ENCODE measurements at regions not wholly inside any gene's neighbourhood (a gene's known extent, or its start where the extent isn't known, plus 50 kb on each side); places are given as distances from the start of the nearest gene placed in this dataset.

DNA sequence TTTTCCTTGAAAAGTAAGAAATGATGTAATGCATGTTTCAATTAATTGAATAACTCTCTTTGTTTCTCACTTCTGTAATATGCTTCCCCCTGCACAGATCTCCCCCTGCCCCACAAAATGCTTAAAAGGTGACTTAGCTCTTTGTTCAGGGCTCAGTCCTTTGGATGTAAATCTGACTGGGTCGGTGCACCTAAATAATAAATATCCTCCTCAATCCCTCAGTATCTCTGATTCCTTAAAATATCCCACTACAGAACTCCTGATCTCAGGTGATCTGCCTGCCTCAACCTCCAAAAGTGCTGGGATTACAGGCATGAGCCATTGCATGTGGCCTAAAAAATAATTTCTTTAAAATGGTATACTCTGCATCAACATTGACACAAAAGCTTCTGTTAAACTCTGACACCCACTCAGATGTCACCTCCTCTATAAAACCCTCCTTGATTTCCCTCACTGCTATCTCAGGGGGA lies 107.0 kb downstream of the ZNF429 start:
- intact Hi-C loops (cut with DNase I): loop anchor here in 1 of 10 donors (10.0 kb wide), 1 partner anchor 82 kb away; no protein-coding TSS in a partner anchor
- Histone ChIP-seq H3K27me3 (no peaks in the 10 kb centered on the region), H3K27ac (peak overlapping the region in 6 of 10 donors; percentile 8 to 64 (median 30)), H3K4me3 (no peak overlapping the region), H3K4me1 (no peaks in the 10 kb centered on the region), H3K36me3 (no peaks in the 10 kb centered on the region), H3K9me3 (no peaks in the 10 kb centered on the region)
- WGBS, 2 donors: 66 to 67% methylated on average over 1 of the region's 1 CpG
- ATAC-seq (no peak), DNase-seq (no peak)
- TF ChIP-seq, protein P1, sequence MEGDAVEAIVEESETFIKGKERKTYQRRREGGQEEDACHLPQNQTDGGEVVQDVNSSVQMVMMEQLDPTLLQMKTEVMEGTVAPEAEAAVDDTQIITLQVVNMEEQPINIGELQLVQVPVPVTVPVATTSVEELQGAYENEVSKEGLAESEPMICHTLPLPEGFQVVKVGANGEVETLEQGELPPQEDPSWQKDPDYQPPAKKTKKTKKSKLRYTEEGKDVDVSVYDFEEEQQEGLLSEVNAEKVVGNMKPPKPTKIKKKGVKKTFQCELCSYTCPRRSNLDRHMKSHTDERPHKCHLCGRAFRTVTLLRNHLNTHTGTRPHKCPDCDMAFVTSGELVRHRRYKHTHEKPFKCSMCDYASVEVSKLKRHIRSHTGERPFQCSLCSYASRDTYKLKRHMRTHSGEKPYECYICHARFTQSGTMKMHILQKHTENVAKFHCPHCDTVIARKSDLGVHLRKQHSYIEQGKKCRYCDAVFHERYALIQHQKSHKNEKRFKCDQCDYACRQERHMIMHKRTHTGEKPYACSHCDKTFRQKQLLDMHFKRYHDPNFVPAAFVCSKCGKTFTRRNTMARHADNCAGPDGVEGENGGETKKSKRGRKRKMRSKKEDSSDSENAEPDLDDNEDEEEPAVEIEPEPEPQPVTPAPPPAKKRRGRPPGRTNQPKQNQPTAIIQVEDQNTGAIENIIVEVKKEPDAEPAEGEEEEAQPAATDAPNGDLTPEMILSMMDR (IDR thresholded peaks at IDR 0.05): no peak

DNA sequence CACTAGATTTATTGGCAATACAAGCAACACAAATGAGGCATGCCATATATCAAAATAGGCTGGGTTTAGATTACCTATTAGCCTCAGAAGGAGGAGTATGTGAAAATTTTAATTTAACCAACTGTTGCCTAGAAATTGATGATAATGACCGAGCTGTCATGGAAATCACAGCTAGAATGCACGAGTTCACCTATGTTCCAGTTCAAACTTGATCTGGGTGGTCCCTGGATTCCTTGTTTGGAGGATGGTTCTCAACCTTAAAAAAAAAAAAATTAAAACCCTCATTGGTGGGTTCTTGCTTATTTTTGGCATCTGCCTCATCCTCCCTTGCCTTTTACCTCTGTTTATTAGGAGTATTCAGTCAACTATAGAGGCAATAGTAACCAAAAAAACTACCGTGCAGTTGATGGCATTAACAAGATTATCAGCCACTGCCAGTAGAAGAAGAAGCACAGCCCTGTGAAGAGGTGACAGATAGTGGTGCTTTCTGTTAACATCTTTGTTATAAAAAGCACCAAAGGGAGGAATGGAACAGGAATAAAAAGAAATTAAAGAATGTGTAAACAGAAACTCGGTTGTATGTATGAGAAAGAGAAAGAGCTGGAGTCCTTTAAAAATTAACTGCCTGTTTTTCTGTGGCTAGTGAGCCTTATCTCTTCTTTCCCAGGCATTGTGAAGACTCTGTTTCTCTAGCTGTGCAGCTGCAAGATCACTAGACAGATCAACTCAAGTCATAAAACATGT lies 106.4 kb downstream of the ZNF429 start:
- TF ChIP-seq, protein P1 (IDR thresholded peaks at IDR 0.05): no peak
- no peaks in the 10 kb centered on the region for H3K9me3 ChIP-seq
- DNase-seq (no peak), ATAC-seq (no peak)
- H3K4me1 ChIP-seq: no peaks in the 10 kb centered on the region
- WGBS, 2 donors: 51 to 63% methylated on average over 4 of the region's 4 CpGs
- intact Hi-C loops (cut with DNase I): loop anchor here in 1 of 10 donors (10.0 kb wide), 1 partner anchor 83 kb away; no protein-coding TSS in a partner anchor
- H3K27ac ChIP-seq: peak overlapping the region in 4 of 10 donors; percentile 39 to 64 (median 44)
- no peak overlapping the region for H3K4me3 ChIP-seq
- no peaks in the 10 kb centered on the region for H3K36me3 ChIP-seq
- H3K27me3 ChIP-seq: no peaks in the 10 kb centered on the region

DNA sequence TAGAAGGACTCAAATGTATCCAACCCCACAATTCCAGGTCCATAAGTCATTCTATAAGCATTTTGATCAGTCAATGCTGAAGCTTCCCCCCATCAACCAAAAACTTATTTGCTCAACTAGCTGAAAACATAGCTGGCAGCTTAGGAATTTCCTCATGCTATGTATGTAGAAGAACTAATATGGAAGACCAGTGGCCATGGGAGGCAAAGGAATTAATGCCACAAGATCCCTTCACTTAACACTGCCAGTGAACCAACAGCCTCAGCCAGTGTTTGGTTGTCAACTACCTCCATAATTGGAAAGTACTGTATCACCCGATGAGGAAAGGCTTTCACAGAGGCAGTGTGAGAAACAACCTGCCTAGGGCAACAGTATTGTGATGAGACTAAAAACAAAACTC lies 105.4 kb downstream of the ZNF429 start:
- DNase-seq (no peak), ATAC-seq (peak in 1 of 8 donors; percentile 39)
- no peak overlapping the region for H3K27ac ChIP-seq
- H3K36me3 ChIP-seq: no peaks in the 10 kb centered on the region
- no peaks in the 10 kb centered on the region for H3K9me3 ChIP-seq
- intact Hi-C loops (cut with DNase I): loop anchor here in 1 of 10 donors (10.0 kb wide), 1 partner anchor 84 kb away; no protein-coding TSS in a partner anchor
- 94 to 96% methylated on average over 1 of the region's 1 CpG for WGBS, 2 donors
- TF ChIP-seq, protein P1 (IDR thresholded peaks at IDR 0.05): no peak
- no peaks in the 10 kb centered on the region for H3K27me3 ChIP-seq
- peaks cover 0 to 3% (median 0%) of the 10 kb centered on the region in 9 donors for H3K4me1 ChIP-seq
- no peak overlapping the region for H3K4me3 ChIP-seq

DNA sequence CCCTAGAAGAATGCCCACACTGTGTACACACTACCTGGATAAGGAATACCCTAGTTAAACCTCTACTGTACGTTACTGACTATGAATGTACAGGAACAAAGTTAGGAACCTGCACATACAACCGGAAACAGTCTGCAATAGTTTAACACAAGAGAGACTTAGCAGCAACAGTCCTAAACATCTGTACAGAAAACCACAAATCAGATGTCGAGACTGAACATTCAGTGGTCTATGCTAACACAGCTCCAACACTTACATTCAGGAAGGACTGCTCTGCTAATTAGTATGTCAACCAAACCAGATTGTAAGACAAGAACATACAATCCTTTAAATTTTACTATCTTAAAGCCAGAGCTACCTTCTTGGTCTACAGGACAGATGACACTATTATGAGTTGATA lies 104.9 kb downstream of the ZNF429 start:
- TF ChIP-seq, protein P1 (IDR thresholded peaks at IDR 0.05): no peak
- DNase-seq: no peak
- Histone ChIP-seq H3K27ac (no peak overlapping the region), H3K4me3 (no peak overlapping the region), H3K4me1 (peaks cover 0 to 7% (median under 1%) of the 10 kb centered on the region in 9 donors), H3K27me3 (no peaks in the 10 kb centered on the region), H3K9me3 (no peaks in the 10 kb centered on the region), H3K36me3 (no peaks in the 10 kb centered on the region)
- ATAC-seq: no peak
- 90 to 91% methylated on average over 3 of the region's 3 CpGs for WGBS, 2 donors
- intact Hi-C loops (cut with DNase I): loop anchor here in 1 of 10 donors (10.0 kb wide), 1 partner anchor 84 kb away; no protein-coding TSS in a partner anchor
